ENCODE measurements at regions not wholly inside any gene's neighbourhood (a gene's known extent, or its start where the extent isn't known, plus 50 kb on each side); places are given as distances from the start of the nearest gene placed in this dataset.

GRCh38 chr4:166195101-166195500, 322.1 kb downstream of the TLL1 start:
- no peak for DNase-seq (ENCODE audit: low spot score)
- Histone ChIP-seq H3K4me3 (ENCODE audit: low read depth in 1 of 3, low read length in 3 of 3) (no peak overlapping the region), H3K36me3 (ENCODE audit: control insufficient read depth in 4 of 4, insufficient read depth in 3 of 4, low read depth in 1 of 4, low read length in 3 of 4) (no peaks in the 10 kb centered on the region), H3K4me1 (ENCODE audit: control insufficient read depth in 4 of 4, insufficient read depth in 4 of 4, low read length in 3 of 4) (no peaks in the 10 kb centered on the region), H3K27ac (ENCODE audit: low read depth in 1 of 2, low read length in 2 of 2) (no peak overlapping the region), H3K27me3 (ENCODE audit: control insufficient read depth in 4 of 4, insufficient read depth in 4 of 4, low read length in 3 of 4) (no peaks in the 10 kb centered on the region), H3K9ac (ENCODE audit: low read depth in 1 of 2, low read length in 2 of 2) (no peak overlapping the region), H3K9me3 (ENCODE audit: control insufficient read depth in 4 of 4, low read length in 3 of 4) (no peaks in the 10 kb centered on the region)
- TF ChIP-seq TAF1 (conservative IDR thresholded peaks at IDR 0.05) (no peak), HNF4G (IDR thresholded peaks at IDR 0.05) (no peak), JUND (IDR thresholded peaks at IDR 0.05) (no peak), FOXA1 (IDR thresholded peaks at IDR 0.05) (no peak)

- TF ChIP-seq ATF3 (IDR thresholded peaks at IDR 0.05) (no peak), SP1 (IDR thresholded peaks at IDR 0.05) (no peak), NR2F2 (IDR thresholded peaks at IDR 0.05) (no peak), HNF4G (IDR thresholded peaks at IDR 0.05) (no peak), MAX (IDR thresholded peaks at IDR 0.05) (no peak), YY1 (IDR thresholded peaks at IDR 0.05) (no peak), HNF4A (conservative IDR thresholded peaks at IDR 0.05) (no peak), ZBTB33 (IDR thresholded peaks at IDR 0.05) (no peak), EGR1 (IDR thresholded peaks at IDR 0.05; ENCODE audit: low read depth in 2 of 2) (no peak), RXRA (IDR thresholded peaks at IDR 0.05) (no peak), FOXA2 (IDR thresholded peaks at IDR 0.05) (no peak)
- H3K27me3 ChIP-seq (ENCODE audit: control insufficient read depth in 4 of 4, insufficient read depth in 4 of 4, low read length in 3 of 4): no peaks in the 10 kb centered on the region
- H3K9me3 ChIP-seq (ENCODE audit: control insufficient read depth in 4 of 4, low read length in 3 of 4): no peaks in the 10 kb centered on the region
- H3K36me3 ChIP-seq (ENCODE audit: control insufficient read depth in 4 of 4, insufficient read depth in 3 of 4, low read depth in 1 of 4, low read length in 3 of 4): no peaks in the 10 kb centered on the region
- DNase-seq (ENCODE audit: low spot score): no peak
- H3K4me3 ChIP-seq (ENCODE audit: low read depth in 1 of 3, low read length in 3 of 3): no peak overlapping the region
- H3K9ac ChIP-seq (ENCODE audit: low read depth in 1 of 2, low read length in 2 of 2): no peak overlapping the region
- 66% methylated on average over 3 of the region's 3 CpGs for WGBS
- H3K4me1 ChIP-seq (ENCODE audit: control insufficient read depth in 4 of 4, insufficient read depth in 4 of 4, low read length in 3 of 4): no peaks in the 10 kb centered on the region
- no peak overlapping the region for H3K27ac ChIP-seq (ENCODE audit: low read depth in 1 of 2, low read length in 2 of 2)
Observed at GRCh38 chr4:166197166-166197565, 324.1 kb downstream of the TLL1 start.

GRCh38 chr4:166198041-166198440, 325.0 kb downstream of the TLL1 start:
- no peaks in the 10 kb centered on the region for H3K27me3 ChIP-seq (ENCODE audit: control insufficient read depth in 4 of 4, insufficient read depth in 4 of 4, low read length in 3 of 4)
- H3K9ac ChIP-seq (ENCODE audit: low read depth in 1 of 2, low read length in 2 of 2): no peak overlapping the region
- 71% methylated on average over 6 of the region's 6 CpGs for WGBS
- H3K36me3 ChIP-seq (ENCODE audit: control insufficient read depth in 4 of 4, insufficient read depth in 3 of 4, low read depth in 1 of 4, low read length in 3 of 4): no peaks in the 10 kb centered on the region
- H3K4me1 ChIP-seq (ENCODE audit: control insufficient read depth in 4 of 4, insufficient read depth in 4 of 4, low read length in 3 of 4): no peaks in the 10 kb centered on the region
- H3K27ac ChIP-seq (ENCODE audit: low read depth in 1 of 2, low read length in 2 of 2): no peak overlapping the region
- DNase-seq (ENCODE audit: low spot score): no peak
- peaks cover 0 to 2% (median 0%) of the 10 kb centered on the region in 4 donors for H3K9me3 ChIP-seq (ENCODE audit: control insufficient read depth in 4 of 4, low read length in 3 of 4)
- no peak overlapping the region for H3K4me3 ChIP-seq (ENCODE audit: low read depth in 1 of 3, low read length in 3 of 3)
- TF ChIP-seq GABPA (IDR thresholded peaks at IDR 0.05 in 1 of 2, conservative IDR thresholded peaks at IDR 0.05 in 1 of 2) (no peak), HNF4G (IDR thresholded peaks at IDR 0.05) (no peak), RXRA (IDR thresholded peaks at IDR 0.05) (no peak), ZBTB33 (IDR thresholded peaks at IDR 0.05) (no peak), ATF3 (IDR thresholded peaks at IDR 0.05) (no peak), SP1 (IDR thresholded peaks at IDR 0.05) (no peak), MAX (IDR thresholded peaks at IDR 0.05) (no peak), CTCF (IDR thresholded peaks at IDR 0.05; ENCODE audit: low read depth, low read length, missing input control) (no peak), REST (IDR thresholded peaks at IDR 0.05) (no peak), RAD21 (IDR thresholded peaks at IDR 0.05) (no peak), FOXA2 (IDR thresholded peaks at IDR 0.05) (no peak), YY1 (IDR thresholded peaks at IDR 0.05) (no peak), FOXA1 (IDR thresholded peaks at IDR 0.05) (no peak), TAF1 (conservative IDR thresholded peaks at IDR 0.05) (no peak)

All from liver (tissue), 8 donors.